NCI-H748 treated with DMSO at 0.1 percent for 48 hours (cell line): ENCODE measurements at regions not wholly inside any gene's neighbourhood (a gene's known extent, or its start where the extent isn't known, plus 50 kb on each side); places are given as distances from the start of the nearest gene placed in this dataset.
A peak's percentile ranks its signal among the peaks of the same experiment; 100 is the strongest.
"Not testable (repeated sequence)": the region's sequence is repeated elsewhere in the genome, so short reads cannot be mapped to it uniquely, and the experiment has no call there.

ENCODE experiments used
- DNase-seq: peaks from one replicate; lab custom pipeline; 2025; lab: John Stamatoyannopoulos, UW

DNA sequence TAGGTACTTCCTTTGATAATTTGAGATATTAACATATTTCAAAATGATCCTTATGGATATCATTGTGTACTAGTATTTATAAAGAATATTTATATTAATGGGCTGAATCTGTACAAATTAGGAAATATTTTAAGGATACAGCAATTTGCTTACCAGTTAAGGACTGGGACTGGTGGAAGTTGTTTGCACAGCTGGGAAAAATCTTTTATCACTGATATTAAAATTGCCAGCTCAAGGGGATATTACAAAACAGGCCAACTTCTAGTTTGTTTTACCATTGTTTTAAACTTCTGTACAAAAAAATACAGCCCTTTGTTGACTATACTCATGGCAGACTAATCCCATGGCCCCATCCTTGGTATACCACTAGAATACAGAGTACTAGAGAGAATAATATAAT, 133.2 kb upstream of the DDHD1 start:
- no peak for DNase-seq

- no peak for DNase-seq
Observed at GRCh38 chr14:53285821-53286220, 132.7 kb upstream of the DDHD1 start.

GRCh38 chr14:53285064-53285463, 131.9 kb upstream of the DDHD1 start:
- DNase-seq = no peak

GRCh38 chr14:53278602-53279506, 125.7 kb upstream of the DDHD1 start:
- no peak for DNase-seq

DNA sequence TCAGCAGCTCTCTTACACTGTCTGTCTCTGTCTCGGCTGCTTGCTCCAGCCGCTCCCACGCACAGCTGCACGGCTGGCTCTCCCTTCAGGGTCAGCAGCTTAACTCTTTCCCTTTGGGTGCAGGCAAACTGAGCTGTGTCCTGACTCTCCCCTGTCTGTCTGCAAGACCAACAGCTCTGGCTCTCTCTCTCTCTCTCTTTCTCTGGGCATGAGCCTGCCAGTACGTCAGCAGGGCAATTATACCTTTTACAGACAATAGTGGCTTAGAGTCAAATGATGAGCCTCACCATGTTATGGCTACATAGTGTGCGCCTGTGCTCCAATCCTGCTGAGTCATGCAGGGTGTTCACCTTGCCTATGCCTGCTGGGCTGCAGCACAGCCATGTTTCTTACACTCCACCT, 120.5 kb upstream of the DDHD1 start:
- DNase-seq = no peak

DNA sequence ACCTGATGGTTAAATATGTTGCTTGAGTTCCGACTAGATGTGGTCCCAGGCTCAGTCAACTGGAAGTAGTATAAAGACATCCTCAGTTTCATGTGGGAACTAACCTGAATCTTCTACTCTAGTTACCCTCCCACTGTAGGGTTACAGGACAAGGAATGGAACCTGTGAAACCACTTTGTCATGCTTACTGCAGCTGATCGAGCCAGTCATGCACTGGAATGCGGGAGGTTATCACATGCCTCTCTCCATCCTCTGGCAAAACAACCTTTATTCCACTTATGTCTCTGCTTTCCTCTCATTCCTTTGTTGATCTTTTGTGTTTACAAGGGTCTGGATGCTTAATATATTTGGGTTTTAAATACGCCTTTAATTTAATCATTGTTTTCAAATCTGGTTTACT, 111.9 kb upstream of the DDHD1 start:
- DNase-seq = no peak

DNA sequence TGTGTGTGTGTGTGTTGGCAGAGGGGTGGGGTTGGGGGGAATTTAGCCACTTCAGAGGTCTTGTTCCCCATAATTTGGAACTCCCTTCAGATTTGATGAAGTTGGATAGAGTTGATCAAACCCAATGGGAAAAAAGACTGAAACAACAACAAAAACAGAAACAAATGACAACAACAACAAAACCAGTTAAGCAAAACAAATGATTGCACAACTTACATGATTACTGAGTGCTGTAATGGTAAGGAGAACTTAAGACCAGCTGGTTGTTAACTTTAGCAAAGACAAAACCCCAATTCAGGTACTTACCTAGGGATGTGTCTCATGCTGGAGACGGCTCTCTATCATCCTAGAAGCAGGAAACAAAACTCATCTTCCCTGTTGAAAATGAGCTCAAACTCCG, 107.8 kb upstream of the DDHD1 start:
- DNase-seq = no peak

DNA sequence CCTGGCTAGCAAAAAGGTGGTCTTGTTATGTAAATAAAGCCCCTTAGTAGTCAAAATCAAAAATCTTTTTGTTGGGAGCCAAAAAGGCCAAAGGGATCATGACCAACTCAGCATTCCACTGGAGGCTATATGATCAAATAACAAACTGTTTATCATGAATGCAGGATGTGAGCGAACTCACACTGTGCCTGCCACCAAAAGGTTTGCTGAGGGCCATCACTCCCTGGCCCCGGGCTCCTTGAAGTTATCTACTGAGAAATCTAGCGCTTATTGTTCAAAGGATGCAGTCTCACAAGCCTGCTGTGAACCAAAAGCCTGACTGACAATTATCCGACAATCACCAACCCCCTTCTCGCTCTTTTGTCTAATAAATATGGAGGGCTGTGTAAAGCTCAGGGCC, 107.2 kb upstream of the DDHD1 start:
- DNase-seq = no peak

DNA sequence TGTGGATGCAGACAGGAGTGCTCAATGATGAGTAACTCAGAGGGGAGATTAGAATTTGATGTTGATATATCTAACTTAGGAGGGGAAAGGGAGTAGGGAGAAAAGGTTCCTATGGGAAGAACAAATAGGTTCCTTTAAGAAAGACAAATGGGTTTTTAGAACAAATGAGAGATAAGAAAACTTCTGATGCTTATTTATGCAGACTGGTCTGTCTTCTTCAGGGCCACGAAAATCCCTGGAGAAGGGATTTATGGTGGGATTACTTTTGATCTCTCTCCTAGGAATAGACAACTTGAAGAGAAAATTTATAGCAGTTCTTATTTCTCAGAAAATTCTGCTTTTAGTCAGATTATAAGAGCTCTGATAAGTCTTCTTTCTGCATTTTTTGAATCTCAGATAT, 99.0 kb upstream of the DDHD1 start:
- no peak for DNase-seq

DNA sequence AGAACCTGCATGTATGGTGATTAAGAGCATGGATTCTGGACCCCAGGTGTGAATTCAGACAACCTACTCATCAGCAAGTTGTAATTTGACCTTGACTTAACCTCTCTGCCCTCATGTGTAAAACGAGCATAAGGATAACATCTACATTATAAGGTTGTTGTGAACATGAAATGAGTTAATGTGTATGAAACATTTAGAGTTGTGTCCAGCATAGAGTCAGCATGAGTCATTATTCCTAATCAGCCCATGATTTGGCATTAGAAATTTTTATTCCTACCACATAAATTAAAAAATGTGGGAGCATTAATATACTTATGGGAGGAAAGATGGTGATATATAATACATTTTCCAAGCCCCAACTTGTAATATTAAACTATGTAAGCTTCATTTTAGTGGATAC, 95.9 kb upstream of the DDHD1 start:
- DNase-seq = no peak

- DNase-seq = no peak
Observed at GRCh38 chr14:53247596-53248370, 94.7 kb upstream of the DDHD1 start.

DNA sequence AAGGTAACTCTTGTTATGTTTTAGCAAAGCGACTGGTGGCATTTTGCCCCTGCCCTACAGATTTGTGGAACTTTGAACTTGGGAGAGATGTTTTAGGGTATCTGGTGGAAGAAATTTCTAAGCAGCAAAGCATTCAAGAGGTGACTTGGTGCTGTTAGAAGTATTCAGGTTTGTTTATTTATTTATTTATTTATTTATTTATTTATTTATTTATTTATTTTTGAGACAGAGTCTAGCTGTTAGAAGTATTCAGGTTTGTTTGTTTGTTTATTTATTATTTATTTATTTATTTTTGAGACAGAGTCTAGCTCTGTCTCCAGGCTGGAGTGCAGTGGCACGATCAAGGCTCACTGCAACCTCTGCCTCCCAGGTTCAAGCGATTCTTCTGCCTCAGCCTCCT, 89.8 kb upstream of the DDHD1 start:
- not testable (repeated sequence) for DNase-seq

GRCh38 chr14:53237488-53237887, 84.4 kb upstream of the DDHD1 start:
- DNase-seq = no peak

DNA sequence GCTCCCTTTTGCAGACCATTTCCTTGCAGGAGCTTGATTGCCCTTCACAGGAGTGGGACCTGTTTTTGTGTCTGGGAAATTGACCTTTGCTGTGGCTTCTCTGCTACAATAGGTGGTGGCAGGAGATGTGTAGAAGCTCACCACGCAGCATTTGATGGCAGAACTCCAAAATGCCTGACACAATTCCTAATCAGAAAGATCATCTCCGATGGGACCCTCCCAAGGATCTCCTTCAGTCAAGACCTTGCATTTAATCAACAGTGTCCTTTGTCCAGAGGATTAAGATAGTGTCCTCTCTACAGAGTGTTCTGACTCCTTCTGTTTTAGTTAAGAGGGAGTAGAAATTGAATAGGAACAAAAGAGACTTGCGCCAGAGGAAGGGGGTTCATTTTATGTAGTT, 83.6 kb upstream of the DDHD1 start:
- DNase-seq = no peak

- no peak for DNase-seq
Observed at GRCh38 chr14:53231171-53231570, 78.0 kb upstream of the DDHD1 start.

GRCh38 chr14:53228966-53229365, 75.8 kb upstream of the DDHD1 start:
- DNase-seq = no peak

GRCh38 chr14:53227154-53227718, 74.1 kb upstream of the DDHD1 start:
- no peak for DNase-seq

GRCh38 chr14:53226553-53226952, 73.4 kb upstream of the DDHD1 start:
- no peak for DNase-seq

DNA sequence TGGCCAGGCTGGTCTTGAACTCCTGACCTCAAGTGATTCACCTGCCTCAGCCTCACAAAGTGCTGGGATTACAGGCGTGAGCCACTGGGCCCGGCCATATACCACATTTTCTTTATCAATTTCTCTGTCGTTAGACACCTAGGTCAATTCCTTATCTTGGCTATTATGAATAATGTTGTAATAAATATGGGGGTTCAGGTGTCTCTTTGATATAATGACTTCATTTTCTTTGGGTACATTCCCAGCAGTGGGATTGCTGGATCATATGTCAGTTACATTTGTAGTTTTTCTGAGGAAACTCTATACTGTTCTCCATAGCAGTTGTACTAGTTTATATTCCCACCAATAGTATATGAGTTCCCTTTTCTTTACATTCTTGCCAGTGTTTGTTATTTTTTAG, 67.8 kb upstream of the DDHD1 start:
- DNase-seq = no peak

DNA sequence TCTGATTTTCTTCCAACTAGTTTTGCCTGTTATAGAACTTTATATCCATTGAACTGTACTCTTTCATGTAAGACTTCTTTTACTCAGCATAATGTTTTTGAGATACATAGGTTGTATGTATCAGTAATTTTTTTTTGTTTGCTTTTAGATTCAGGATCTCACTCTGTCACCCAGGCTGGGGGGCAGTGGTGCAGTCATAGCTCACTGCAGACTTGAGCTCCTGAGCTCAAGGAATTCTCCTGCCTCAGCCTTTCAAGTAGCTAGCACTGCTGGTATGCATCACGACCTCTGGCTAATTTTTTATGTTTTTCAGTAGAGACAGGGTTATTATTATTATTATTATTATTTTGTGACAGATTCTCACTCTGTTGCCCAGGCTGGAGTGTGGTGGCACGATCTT, 65.0 kb upstream of the DDHD1 start:
- DNase-seq = peak; percentile 8

DNA sequence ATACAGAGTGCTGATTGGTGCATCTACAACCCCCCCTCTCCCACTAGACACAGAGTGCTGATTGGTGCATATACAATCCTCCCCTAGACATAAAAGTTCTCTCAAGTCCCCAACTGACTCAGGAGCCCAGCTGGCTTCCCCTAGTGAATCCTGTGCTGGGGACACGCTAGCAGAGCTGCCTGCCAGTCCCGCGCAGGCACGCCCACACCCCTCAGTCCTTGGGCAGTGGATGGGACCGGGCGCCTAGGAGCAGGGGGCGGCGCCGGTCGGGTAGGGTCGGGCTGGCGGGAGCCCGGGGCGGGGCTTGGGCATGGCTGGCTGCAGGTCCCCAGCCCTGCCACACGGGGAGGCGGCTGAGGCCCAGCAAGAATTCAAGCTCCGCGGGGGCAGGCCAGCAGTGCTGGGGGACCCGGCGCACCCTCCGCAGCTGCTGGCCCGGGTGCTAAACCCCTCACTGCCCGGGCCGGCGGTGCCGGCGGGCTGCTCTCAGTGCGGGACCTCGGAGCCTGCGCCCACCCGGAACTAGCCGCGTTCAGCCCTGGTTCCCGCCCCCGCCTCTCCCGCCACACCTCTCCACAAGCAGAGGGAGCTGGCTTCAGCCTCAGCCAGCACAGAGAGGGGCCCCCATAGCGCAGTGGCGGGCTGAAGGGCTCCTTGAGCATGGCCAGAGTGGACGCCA, 64.3 kb upstream of the DDHD1 start:
- peak; percentile 41 for DNase-seq

DNA sequence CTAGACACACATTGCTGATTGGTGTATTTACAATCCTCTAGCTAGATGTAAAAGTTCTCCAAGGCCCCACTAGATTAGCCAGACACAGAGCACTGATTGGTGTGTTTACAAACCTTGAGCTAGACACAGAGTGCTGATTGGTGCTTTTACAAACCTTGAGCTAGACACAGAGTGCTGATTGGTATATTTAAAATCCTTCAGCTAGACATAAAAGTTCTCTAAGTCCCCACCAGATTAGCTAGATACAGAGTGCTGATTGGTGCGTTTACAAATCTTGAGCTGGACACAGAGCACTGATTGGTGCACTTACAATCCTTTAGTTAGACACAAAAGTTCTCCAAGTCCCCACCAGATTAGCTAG, 63.8 kb upstream of the DDHD1 start:
- DNase-seq = not testable (repeated sequence)

GRCh38 chr14:53216478-53216877, 63.4 kb upstream of the DDHD1 start:
- DNase-seq = not testable (repeated sequence)
